Heart right ventricle (tissue), 16 donors: ENCODE measurements at regions not wholly inside any gene's neighbourhood (a gene's known extent, or its start where the extent isn't known, plus 50 kb on each side); places are given as distances from the start of the nearest gene placed in this dataset.
A peak's percentile ranks its signal among the peaks of the same experiment; 100 is the strongest.

Source experiments
- ATAC-seq, 8 donors: fragments of 200-7000 bp; cut with Tn5 transposase; one replicate each; pipeline ENCODE4 v1.9.1; 2020; ENCODE audit warnings: mild to moderate bottlenecking in 8 of 8, moderate library complexity in 8 of 8, moderate number of reproducible peaks in 1 of 8
- DNase-seq, 2 donors: peaks; one replicate each; pipeline ENCODE4 v3.0.0-alpha.2; 2020
- H3K27ac ChIP-seq, 10 donors: fragments of 200-600 bp; sonication (generic) in 2 of 10; one replicate each; pipeline versions ENCODE4 v1.5.0 to v1.8.0; 2020 to 2022; ENCODE audit warnings: mild to moderate bottlenecking in 3 of 10
- H3K27me3 ChIP-seq, 7 donors: fragments of 200-600 bp; one replicate each; pipeline ENCODE4 v1.8.0; 2021 to 2022; ENCODE audit warnings: mild to moderate bottlenecking in 2 of 7
- H3K36me3 ChIP-seq, 9 donors: fragments of 200-600 bp; sonication (generic) in 1 of 9; one replicate each; pipeline versions ENCODE4 v1.5.0 to v1.8.0; 2020 to 2022; ENCODE audit warnings: mild to moderate bottlenecking in 2 of 9
- H3K4me1 ChIP-seq, 9 donors: fragments of 200-600 bp; sonication (generic) in 1 of 9; one replicate each; pipeline versions ENCODE4 v1.5.0 to v1.8.0; 2020 to 2022; ENCODE audit warnings: mild to moderate bottlenecking in 4 of 9
- H3K4me3 ChIP-seq, 10 donors: fragments of 200-600 bp; sonication (generic) in 2 of 10; one replicate each; pipeline versions ENCODE4 v1.5.0 to v1.8.0; 2020 to 2022; ENCODE audit warnings: mild to moderate bottlenecking in 7 of 10, moderate library complexity in 2 of 10
- H3K9me3 ChIP-seq, 11 donors: fragments of 200-600 bp in 10 of 11; sonication (generic) in 2 of 11; one replicate each; pipeline versions ENCODE4 v1.5.0 to v1.8.0; 2013 to 2022; ENCODE audit warnings: mild to moderate bottlenecking in 2 of 11, control low read depth in 1 of 11, moderate library complexity in 1 of 11
- CTCF ChIP-seq, 9 donors: fragments of 200-600 bp; sonication (generic) in 2 of 9; IDR thresholded peaks; one replicate each; pipeline versions ENCODE4 v1.5.0 to v1.8.0; 2021 to 2022; ENCODE audit warnings: antibody characterized with exemption in 9 of 9, mild to moderate bottlenecking in 5 of 9, moderate library complexity in 1 of 9
- WGBS, 2 donors: extraction: QIAGEN DNeasy Blood & Tissue Kit; methylation state at CpG; one replicate each; pipeline ENCODE4 v1.1.7; 2013; ENCODE audit warnings: inconsistent platforms in 1 of 2; 5-methylcytosine and 5-hydroxymethylcytosine counted together
- intact Hi-C, 10 donors: fragments of 100-400 bp; cut with DNase I; formaldehyde crosslinking; loops; one replicate each; pipeline versions ENCODE4 v1.11.1 to v1.14.2; 2022
- donor health status: Arrhythmogenic right ventricular cardiomyopathy.
- donor health status: ischemic (EF 13 %, LVEDD 7.1; RV severe dilation, severe dysfunction).
- donor health status: healthy with polysubstance abuse.
- donor health status: DM: no; HTN: yes; CAD: no.
- donor health status: DM: no; HTN: no; CAD: no.
- donor health status: ischemic (EF 25% LVEDD 6.9; RV normal size, moderate dysfunction).
- donor health status: ischemic (EF 25% LVEDD 5.7; RV mildly dilated, moderate dysfunction).
- donor health status: healthy.
- donor health status: DM: yes; HTN: yes; CAD: no.
- donor health status: Ischemic cardiomyopathy.
- donor health status: ischemic (EF 35%, LVEDD 5.7; RV mildly dilated, moderate dysfunction).
- donor health status: nonischemic (EF 11% LVEDD 7.7; RV severe dilation, severe dysfunction).
- donor health status: DM: yes; HTN: yes; CAD: no.
- donor health status: PGD.
- donor health status: ischemic (EF 29% LVEDD 5.4; RV normal size, mild dysfunction).
- donor health status: nonischemic (EF 23%, LVEDD 6.1; RV moderate dilation, normal function).

DNA sequence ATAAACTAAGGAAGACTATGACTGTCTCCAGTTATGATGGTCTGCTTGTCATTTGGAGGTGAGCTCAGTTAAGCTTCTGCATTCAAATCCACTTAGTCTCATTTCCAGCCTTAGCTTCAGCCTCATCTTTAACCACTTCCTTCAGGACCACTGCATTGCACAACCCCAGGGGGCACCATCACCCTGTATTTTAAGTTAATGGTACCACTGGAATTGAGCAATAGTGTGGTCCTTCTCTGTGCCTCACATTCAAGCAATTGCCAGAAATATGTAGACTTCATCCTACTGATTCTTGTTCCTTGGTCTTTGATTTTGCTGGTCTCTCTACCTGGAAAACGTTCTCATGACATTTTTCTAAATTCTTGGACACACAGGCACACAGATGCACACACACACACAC lies 131.5 kb upstream of the PTPN3 start:
- WGBS, 2 donors, result 52 to 68% methylated on average over 1 of the region's 1 CpG
- H3K36me3 ChIP-seq, result no peaks in the 10 kb centered on the region
- H3K4me3 ChIP-seq, result no peak overlapping the region
- no peak for ATAC-seq
- H3K27ac ChIP-seq, result no peak overlapping the region
- TF ChIP-seq CTCF (IDR thresholded peaks at IDR 0.05), result no peak
- peaks cover 0 to 3% (median 0%) of the 10 kb centered on the region in 7 donors for H3K27me3 ChIP-seq
- intact Hi-C loops, result no loop called here
- no peak for DNase-seq
- peaks cover 0 to 15% (median 3%) of the 10 kb centered on the region in 9 donors for H3K4me1 ChIP-seq
- no peaks in the 10 kb centered on the region for H3K9me3 ChIP-seq

- DNase-seq (no peak), ATAC-seq (no peak)
- intact Hi-C loops, result no loop called here
- no peak for TF ChIP-seq CTCF (IDR thresholded peaks at IDR 0.05)
- H3K27me3 ChIP-seq, result peaks cover 0 to 9% (median 2%) of the 10 kb centered on the region in 7 donors
- no peaks in the 10 kb centered on the region for H3K9me3 ChIP-seq
- H3K4me1 ChIP-seq, result no peaks in the 10 kb centered on the region
- H3K27ac ChIP-seq, result no peak overlapping the region
- 65 to 71% methylated on average over 2 of the region's 2 CpGs for WGBS, 2 donors
- H3K36me3 ChIP-seq, result no peaks in the 10 kb centered on the region
- no peak overlapping the region for H3K4me3 ChIP-seq
Measured at GRCh38 chr9:109632817-109633216, 134.7 kb upstream of the PTPN3 start.

DNA sequence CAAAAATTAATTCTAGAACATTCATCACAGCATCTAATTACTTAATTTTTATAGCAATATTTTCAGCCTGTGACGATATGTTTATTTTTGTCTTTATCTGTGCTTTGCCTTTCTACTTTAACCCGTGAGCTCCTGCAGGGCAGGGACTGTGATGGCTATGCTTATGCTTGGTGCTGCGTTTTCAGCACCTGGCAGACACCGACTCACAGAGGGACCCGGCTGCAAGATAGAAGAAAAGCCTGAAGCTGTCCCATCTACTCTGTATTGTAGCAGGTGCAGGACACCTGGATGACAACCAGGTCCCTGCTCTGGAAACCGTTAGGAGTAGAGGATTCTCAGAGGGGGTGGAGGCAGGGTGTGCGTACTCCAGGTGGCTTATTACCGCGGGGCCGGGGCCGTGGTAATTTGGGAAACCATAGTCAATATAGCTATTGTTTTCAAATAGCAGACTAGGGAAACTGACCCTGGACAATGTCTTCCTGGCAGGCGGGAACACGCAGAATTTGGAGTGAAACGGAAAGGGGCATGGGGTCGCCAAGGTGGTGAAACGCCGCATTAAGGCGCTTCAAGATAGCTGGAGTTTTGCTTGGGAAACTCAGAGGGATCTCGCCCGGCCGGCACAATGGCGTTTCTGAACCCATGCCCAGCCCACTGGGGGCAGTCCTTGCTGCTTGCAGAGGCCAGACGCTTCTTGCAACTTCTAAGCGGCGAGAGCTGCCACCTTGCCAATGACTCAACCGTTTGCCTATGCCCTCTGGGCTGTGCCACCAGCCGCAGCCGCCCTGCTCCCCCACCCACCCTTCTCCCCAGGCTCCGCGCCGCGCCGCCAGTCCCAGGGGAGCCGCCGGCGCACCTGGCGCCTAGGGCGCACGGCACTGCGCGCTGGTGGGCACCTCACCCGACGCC lies 140.1 kb upstream of the PALM2AKAP2 start:
- peaks cover 3 to 23% (median 16%) of the 10 kb centered on the region in 9 donors for H3K4me1 ChIP-seq
- H3K4me3 ChIP-seq, result peak overlapping the region; percentile 12 to 69 (median 58)
- intact Hi-C loops, result loop anchor here in 1 of 10 donors (5.0 kb wide), 1 partner anchor 63 kb away; no protein-coding TSS in a partner anchor
- peaks cover 0 to 13% (median 0%) of the 10 kb centered on the region in 11 donors for H3K9me3 ChIP-seq
- H3K27ac ChIP-seq, result peak overlapping the region in 5 of 10 donors; percentile 28 to 63 (median 46)
- ATAC-seq (peak; percentile 68 to 91 (median 83)), DNase-seq (peak; percentile 35 to 42)
- no peaks in the 10 kb centered on the region for H3K36me3 ChIP-seq
- H3K27me3 ChIP-seq, result peaks cover 4 to 45% (median 18%) of the 10 kb centered on the region in 7 donors
- 3 to 4% methylated on average over 43 of the region's 43 CpGs for WGBS, 2 donors
- no peak for TF ChIP-seq CTCF (IDR thresholded peaks at IDR 0.05)

DNA sequence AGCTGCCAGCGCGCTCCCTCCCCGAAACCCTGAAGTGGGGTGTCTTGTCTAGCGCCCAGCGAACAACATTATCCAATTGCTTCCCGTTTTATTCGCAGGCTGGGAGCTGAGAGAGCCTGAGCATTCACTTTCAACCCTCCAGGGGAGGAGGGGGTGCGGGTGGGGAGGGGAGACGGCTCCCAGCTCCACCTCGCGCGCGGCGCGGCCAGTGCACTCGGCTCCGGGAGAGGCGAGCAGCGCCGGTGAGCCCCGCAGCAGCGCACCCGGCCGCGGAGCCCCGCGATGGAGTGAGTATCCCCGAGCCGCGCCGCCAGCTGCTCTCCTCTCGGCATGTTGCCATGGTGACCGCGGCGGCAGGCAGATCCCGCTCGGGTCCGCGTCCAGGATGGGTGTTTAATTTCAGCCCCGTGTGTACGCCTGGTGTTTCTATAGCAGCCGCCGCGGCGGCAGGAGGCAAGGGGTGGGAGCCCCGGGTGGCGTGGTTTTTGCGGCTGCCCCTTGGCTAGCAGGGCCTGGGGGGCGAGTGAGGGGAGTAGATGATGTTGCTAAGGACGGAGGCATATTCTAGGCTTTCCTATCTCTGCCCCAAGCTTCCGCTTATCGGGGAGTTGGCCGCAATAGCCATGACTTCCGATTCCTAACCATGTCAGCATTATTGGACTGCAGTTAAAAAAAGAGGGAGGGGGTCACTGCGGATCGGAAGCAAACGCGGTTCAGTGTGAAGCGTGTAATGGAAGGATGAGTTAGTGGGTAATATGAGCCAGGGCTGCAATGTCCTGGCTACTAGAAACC lies 139.2 kb upstream of the PALM2AKAP2 start:
- Histone ChIP-seq H3K36me3 (no peaks in the 10 kb centered on the region), H3K4me3 (peak overlapping the region; percentile 12 to 69 (median 58)), H3K9me3 (peaks cover 0 to 14% (median 0%) of the 10 kb centered on the region in 11 donors), H3K4me1 (peaks cover 3 to 23% (median 16%) of the 10 kb centered on the region in 9 donors), H3K27ac (peak overlapping the region in 5 of 10 donors; percentile 28 to 63 (median 46)), H3K27me3 (peaks cover 4 to 45% (median 18%) of the 10 kb centered on the region in 7 donors)
- 1% methylated on average over 59 of the region's 59 CpGs for WGBS, 2 donors
- peak; percentile 55 to 85 (median 68) for ATAC-seq
- TF ChIP-seq CTCF (IDR thresholded peaks at IDR 0.05), result no peak
- intact Hi-C loops, result loop anchor here in 1 of 10 donors (5.0 kb wide), 1 partner anchor 63 kb away; no protein-coding TSS in a partner anchor
- DNase-seq, result peak; percentile 47 to 61
